ENCODE measurements at regions not wholly inside any gene's neighbourhood (a gene's known extent, or its start where the extent isn't known, plus 50 kb on each side); places are given as distances from the start of the nearest gene placed in this dataset.

DNA sequence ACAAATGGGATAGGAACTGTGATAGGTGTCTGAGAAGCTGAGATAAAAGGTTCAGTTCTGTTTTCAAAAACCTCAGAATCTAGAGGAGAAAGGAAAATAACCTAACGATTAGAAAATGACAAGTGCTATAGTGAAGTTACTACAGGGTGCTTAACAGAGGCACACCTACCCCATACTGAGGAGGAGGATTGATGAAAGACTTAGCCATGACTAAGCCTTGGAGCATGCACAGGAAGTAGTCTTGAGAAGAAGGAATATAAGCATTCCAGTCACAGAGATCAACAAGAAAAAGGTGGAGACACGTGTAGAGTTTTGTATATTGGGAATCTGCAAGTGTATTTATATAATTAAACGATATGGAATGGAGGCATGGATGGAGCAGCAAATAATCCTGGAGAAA, 1225.5 kb upstream of the CELF2 start:
- Histone ChIP-seq H3K79me2 (no peaks in the 10 kb centered on the region), H3K9me3 (ENCODE audit: low read depth) (no peaks in the 10 kb centered on the region), H3K36me3 (replicated peaks; ENCODE audit: insufficient read depth, low read depth) (no peaks in the 10 kb centered on the region), H3K27ac (no peak overlapping the region), H3K4me2 (no peak overlapping the region), H3K27me3 (no peaks in the 10 kb centered on the region), H3K4me1 (ENCODE audit: insufficient read depth) (no peaks in the 10 kb centered on the region), H3K9me2 (replicated peaks; ENCODE audit: insufficient read depth) (no peaks in the 10 kb centered on the region), H3K4me3 (no peak overlapping the region), H2AFZ (no peak overlapping the region), H4K20me1 (ENCODE audit: insufficient read depth, poor library complexity, severe bottlenecking) (no peaks in the 10 kb centered on the region)
- TF ChIP-seq, protein P1, sequence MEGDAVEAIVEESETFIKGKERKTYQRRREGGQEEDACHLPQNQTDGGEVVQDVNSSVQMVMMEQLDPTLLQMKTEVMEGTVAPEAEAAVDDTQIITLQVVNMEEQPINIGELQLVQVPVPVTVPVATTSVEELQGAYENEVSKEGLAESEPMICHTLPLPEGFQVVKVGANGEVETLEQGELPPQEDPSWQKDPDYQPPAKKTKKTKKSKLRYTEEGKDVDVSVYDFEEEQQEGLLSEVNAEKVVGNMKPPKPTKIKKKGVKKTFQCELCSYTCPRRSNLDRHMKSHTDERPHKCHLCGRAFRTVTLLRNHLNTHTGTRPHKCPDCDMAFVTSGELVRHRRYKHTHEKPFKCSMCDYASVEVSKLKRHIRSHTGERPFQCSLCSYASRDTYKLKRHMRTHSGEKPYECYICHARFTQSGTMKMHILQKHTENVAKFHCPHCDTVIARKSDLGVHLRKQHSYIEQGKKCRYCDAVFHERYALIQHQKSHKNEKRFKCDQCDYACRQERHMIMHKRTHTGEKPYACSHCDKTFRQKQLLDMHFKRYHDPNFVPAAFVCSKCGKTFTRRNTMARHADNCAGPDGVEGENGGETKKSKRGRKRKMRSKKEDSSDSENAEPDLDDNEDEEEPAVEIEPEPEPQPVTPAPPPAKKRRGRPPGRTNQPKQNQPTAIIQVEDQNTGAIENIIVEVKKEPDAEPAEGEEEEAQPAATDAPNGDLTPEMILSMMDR (IDR thresholded peaks at IDR 0.05; ENCODE audit: poor library complexity): no peak
- TF ChIP-seq EZH2 (IDR thresholded peaks at IDR 0.05; ENCODE audit: borderline replicate concordance) (no peak), EZH2phosphoT487 (IDR thresholded peaks at IDR 0.05; ENCODE audit: low read depth, severe bottlenecking, unreplicated experiment) (no peak)
- WGBS (ENCODE audit: low lambda C conversion rate, missing lambda C conversion rate): 70% methylated on average over 3 of the region's 3 CpGs
- DNase-seq (ENCODE audit: low spot score): no peak

DNA sequence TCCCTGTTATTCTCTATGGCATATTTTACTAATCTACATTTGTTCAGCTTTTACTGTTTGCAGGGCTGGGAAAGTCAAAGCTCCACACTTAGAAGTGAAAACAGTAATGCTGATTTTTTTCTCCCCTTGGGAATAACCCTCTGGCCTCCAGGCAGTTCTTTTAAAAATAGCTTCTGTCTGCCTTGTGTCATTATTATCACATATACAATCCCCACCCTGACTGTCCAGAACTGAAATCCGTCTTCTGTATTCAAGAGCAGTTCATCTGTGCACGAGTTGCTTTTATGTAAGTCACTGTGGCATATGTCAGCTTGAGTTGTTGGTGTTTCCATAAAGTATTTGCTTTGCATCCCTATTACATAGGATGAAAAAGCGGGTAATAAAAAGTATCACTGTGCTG, 1221.1 kb upstream of the CELF2 start:
- Histone ChIP-seq H2AFZ (no peak overlapping the region), H3K79me2 (no peaks in the 10 kb centered on the region), H3K9me3 (ENCODE audit: low read depth) (no peaks in the 10 kb centered on the region), H3K9me2 (replicated peaks; ENCODE audit: insufficient read depth) (no peaks in the 10 kb centered on the region), H3K4me3 (no peak overlapping the region), H3K36me3 (replicated peaks; ENCODE audit: insufficient read depth, low read depth) (no peaks in the 10 kb centered on the region), H4K20me1 (ENCODE audit: insufficient read depth, poor library complexity, severe bottlenecking) (no peaks in the 10 kb centered on the region), H3K4me1 (ENCODE audit: insufficient read depth) (no peaks in the 10 kb centered on the region), H3K4me2 (no peak overlapping the region), H3K27me3 (no peaks in the 10 kb centered on the region), H3K27ac (no peak overlapping the region)
- no peak for DNase-seq (ENCODE audit: low spot score)
- 78% methylated on average over 3 of the region's 3 CpGs for WGBS (ENCODE audit: low lambda C conversion rate, missing lambda C conversion rate)
- TF ChIP-seq, protein P1 (IDR thresholded peaks at IDR 0.05; ENCODE audit: poor library complexity): no peak
- TF ChIP-seq EZH2phosphoT487 (IDR thresholded peaks at IDR 0.05; ENCODE audit: low read depth, severe bottlenecking, unreplicated experiment) (no peak), EZH2 (IDR thresholded peaks at IDR 0.05; ENCODE audit: borderline replicate concordance) (no peak)

DNA sequence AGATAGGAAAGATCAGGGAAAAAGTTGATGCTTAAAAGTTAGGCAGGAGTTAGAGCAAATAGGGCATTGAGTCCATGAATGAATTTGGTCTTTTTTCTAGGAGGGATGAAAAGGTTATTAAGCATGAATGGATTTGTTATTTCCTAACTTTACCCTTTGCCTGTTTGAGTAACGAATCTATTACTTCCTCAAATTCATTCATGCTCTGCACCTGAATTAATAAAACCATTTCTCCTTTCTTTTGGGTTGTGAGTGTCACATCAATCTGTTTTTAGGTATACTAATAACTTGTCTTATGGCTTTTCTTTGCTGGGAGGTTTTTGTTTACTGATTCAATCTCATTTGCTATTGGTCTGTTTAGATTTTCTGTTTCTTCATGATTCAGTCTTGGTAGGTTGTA, 1217.7 kb upstream of the CELF2 start:
- Histone ChIP-seq H3K79me2 (no peaks in the 10 kb centered on the region), H3K27ac (no peak overlapping the region), H3K4me2 (no peak overlapping the region), H2AFZ (no peak overlapping the region), H3K27me3 (no peaks in the 10 kb centered on the region), H3K9me2 (replicated peaks; ENCODE audit: insufficient read depth) (no peaks in the 10 kb centered on the region), H3K36me3 (replicated peaks; ENCODE audit: insufficient read depth, low read depth) (no peaks in the 10 kb centered on the region), H4K20me1 (ENCODE audit: insufficient read depth, poor library complexity, severe bottlenecking) (no peaks in the 10 kb centered on the region), H3K9me3 (ENCODE audit: low read depth) (no peaks in the 10 kb centered on the region), H3K4me1 (ENCODE audit: insufficient read depth) (no peaks in the 10 kb centered on the region), H3K4me3 (no peak overlapping the region)
- WGBS (ENCODE audit: low lambda C conversion rate, missing lambda C conversion rate): 89% methylated on average over 1 of the region's 1 CpG
- TF ChIP-seq EZH2phosphoT487 (IDR thresholded peaks at IDR 0.05; ENCODE audit: low read depth, severe bottlenecking, unreplicated experiment) (no peak), EZH2 (IDR thresholded peaks at IDR 0.05; ENCODE audit: borderline replicate concordance) (no peak)
- TF ChIP-seq, protein P1 (IDR thresholded peaks at IDR 0.05; ENCODE audit: poor library complexity): no peak
- no peak for DNase-seq (ENCODE audit: low spot score)

DNA sequence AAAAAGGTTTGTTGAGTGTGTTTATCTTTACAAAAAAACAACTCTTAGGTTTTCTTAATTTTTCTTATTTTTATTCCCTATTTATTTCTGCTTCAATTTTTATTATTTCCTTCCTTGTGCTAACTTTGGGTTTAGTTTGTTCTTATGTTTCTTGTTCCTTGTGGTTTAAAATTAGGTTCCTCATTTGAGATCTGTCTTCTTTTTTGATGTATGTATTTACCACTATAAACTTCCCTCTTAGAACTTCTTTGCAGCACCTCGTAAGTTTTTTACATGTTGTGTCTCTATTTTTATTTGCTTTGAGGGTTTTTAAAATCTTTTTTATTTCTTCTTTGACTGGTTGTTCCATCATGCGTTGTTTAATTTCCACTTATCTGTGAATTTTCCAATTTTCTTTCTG, 1217.1 kb upstream of the CELF2 start:
- no peaks in the 10 kb centered on the region for H3K36me3 ChIP-seq (replicated peaks; ENCODE audit: insufficient read depth, low read depth)
- no peaks in the 10 kb centered on the region for H3K27me3 ChIP-seq
- no peak overlapping the region for H3K4me3 ChIP-seq
- H3K4me2 ChIP-seq: no peak overlapping the region
- H3K9me3 ChIP-seq (ENCODE audit: low read depth): no peaks in the 10 kb centered on the region
- no peaks in the 10 kb centered on the region for H3K9me2 ChIP-seq (replicated peaks; ENCODE audit: insufficient read depth)
- no peak overlapping the region for H3K27ac ChIP-seq
- H3K79me2 ChIP-seq: no peaks in the 10 kb centered on the region
- no peaks in the 10 kb centered on the region for H4K20me1 ChIP-seq (ENCODE audit: insufficient read depth, poor library complexity, severe bottlenecking)
- no peak for DNase-seq (ENCODE audit: low spot score)
- TF ChIP-seq, protein P1 (IDR thresholded peaks at IDR 0.05; ENCODE audit: poor library complexity): no peak
- TF ChIP-seq EZH2phosphoT487 (IDR thresholded peaks at IDR 0.05; ENCODE audit: low read depth, severe bottlenecking, unreplicated experiment) (no peak), EZH2 (IDR thresholded peaks at IDR 0.05; ENCODE audit: borderline replicate concordance) (no peak)
- no peaks in the 10 kb centered on the region for H3K4me1 ChIP-seq (ENCODE audit: insufficient read depth)
- H2AFZ ChIP-seq: no peak overlapping the region
- 84% methylated on average over 2 of the region's 2 CpGs for WGBS (ENCODE audit: low lambda C conversion rate, missing lambda C conversion rate)
